ENCODE measurements at regions not wholly inside any gene's neighbourhood (a gene's known extent, or its start where the extent isn't known, plus 50 kb on each side); places are given as distances from the start of the nearest gene placed in this dataset.

GRCh38 chr20:57078116-57078515, 188.3 kb downstream of the BMP7 start:
- no peaks in the 10 kb centered on the region for H3K4me1 ChIP-seq
- no peak overlapping the region for H3K4me3 ChIP-seq
- DNase-seq (no peak), ATAC-seq (no peak)
- no peak for TF ChIP-seq CTCF (IDR thresholded peaks at IDR 0.05)
- H3K27ac ChIP-seq, result no peak overlapping the region
- intact Hi-C loops (cut with DNase I), result no loop called here
- H3K27me3 ChIP-seq, result peaks cover 17% of the 10 kb centered on the region
- H3K36me3 ChIP-seq, result no peaks in the 10 kb centered on the region
- peaks cover 9% of the 10 kb centered on the region for H3K9me3 ChIP-seq

GRCh38 chr20:57079031-57080005, 187.1 kb downstream of the BMP7 start:
- ATAC-seq, result no peak
- intact Hi-C loops (cut with DNase I), result no loop called here
- no peak for DNase-seq
- Histone ChIP-seq H3K36me3 (no peaks in the 10 kb centered on the region), H3K4me1 (no peaks in the 10 kb centered on the region), H3K9me3 (peaks cover 9% of the 10 kb centered on the region), H3K4me3 (no peak overlapping the region), H3K27ac (no peak overlapping the region), H3K27me3 (peaks cover 5% of the 10 kb centered on the region)
- TF ChIP-seq CTCF (IDR thresholded peaks at IDR 0.05), result no peak

GRCh38 chr20:57080796-57081195, 185.6 kb downstream of the BMP7 start:
- H3K4me1 ChIP-seq, result no peaks in the 10 kb centered on the region
- DNase-seq, result no peak
- H3K4me3 ChIP-seq, result no peak overlapping the region
- H3K36me3 ChIP-seq, result no peaks in the 10 kb centered on the region
- no peak overlapping the region for H3K27ac ChIP-seq
- intact Hi-C loops (cut with DNase I), result no loop called here
- H3K9me3 ChIP-seq, result peaks cover 9% of the 10 kb centered on the region
- TF ChIP-seq CTCF (IDR thresholded peaks at IDR 0.05), result no peak
- ATAC-seq, result no peak
- H3K27me3 ChIP-seq, result no peaks in the 10 kb centered on the region

GRCh38 chr20:57082357-57082945, 184.0 kb downstream of the BMP7 start:
- intact Hi-C loops (cut with DNase I), result no loop called here
- DNase-seq (no peak), ATAC-seq (no peak)
- Histone ChIP-seq H3K4me1 (no peaks in the 10 kb centered on the region), H3K27me3 (no peaks in the 10 kb centered on the region), H3K36me3 (no peaks in the 10 kb centered on the region), H3K4me3 (no peak overlapping the region), H3K9me3 (peaks cover 9% of the 10 kb centered on the region), H3K27ac (no peak overlapping the region)
- TF ChIP-seq CTCF (IDR thresholded peaks at IDR 0.05), result no peak

- ATAC-seq (no peak), DNase-seq (no peak)
- H3K4me3 ChIP-seq, result no peak overlapping the region
- no peak for TF ChIP-seq CTCF (IDR thresholded peaks at IDR 0.05)
- no peaks in the 10 kb centered on the region for H3K27me3 ChIP-seq
- H3K9me3 ChIP-seq, result peaks cover 9% of the 10 kb centered on the region
- H3K27ac ChIP-seq, result no peak overlapping the region
- no peaks in the 10 kb centered on the region for H3K4me1 ChIP-seq
- intact Hi-C loops (cut with DNase I), result no loop called here
- no peaks in the 10 kb centered on the region for H3K36me3 ChIP-seq
These were observed 183.4 kb downstream of the BMP7 start for GRCh38 chr20:57083072-57083471.

Measured in upper lobe of right lung (tissue), 1 donor.